ENCODE measurements at regions not wholly inside any gene's neighbourhood (a gene's known extent, or its start where the extent isn't known, plus 50 kb on each side); places are given as distances from the start of the nearest gene placed in this dataset.

DNA sequence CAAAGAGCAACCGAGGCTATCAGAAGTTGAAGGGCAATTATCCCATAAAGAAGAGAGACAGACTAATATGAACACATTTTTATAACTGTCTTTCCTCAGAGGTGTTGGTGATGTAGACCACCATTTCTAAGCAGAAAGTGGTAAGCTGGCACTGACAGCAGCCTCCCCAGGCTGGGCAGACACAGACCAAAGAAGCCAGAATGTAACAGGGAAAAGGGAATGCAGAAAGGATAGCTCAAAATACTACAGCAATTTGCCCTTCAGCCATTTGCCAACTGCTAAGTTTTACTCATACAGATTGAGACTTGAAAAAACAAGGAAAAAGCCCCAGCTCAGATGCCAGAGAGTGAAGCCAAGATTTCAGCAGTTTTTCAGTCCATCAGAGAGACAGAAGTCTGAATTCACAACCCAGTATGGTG, 73.5 kb upstream of the ABI3BP start:
- TF ChIP-seq, protein P1, sequence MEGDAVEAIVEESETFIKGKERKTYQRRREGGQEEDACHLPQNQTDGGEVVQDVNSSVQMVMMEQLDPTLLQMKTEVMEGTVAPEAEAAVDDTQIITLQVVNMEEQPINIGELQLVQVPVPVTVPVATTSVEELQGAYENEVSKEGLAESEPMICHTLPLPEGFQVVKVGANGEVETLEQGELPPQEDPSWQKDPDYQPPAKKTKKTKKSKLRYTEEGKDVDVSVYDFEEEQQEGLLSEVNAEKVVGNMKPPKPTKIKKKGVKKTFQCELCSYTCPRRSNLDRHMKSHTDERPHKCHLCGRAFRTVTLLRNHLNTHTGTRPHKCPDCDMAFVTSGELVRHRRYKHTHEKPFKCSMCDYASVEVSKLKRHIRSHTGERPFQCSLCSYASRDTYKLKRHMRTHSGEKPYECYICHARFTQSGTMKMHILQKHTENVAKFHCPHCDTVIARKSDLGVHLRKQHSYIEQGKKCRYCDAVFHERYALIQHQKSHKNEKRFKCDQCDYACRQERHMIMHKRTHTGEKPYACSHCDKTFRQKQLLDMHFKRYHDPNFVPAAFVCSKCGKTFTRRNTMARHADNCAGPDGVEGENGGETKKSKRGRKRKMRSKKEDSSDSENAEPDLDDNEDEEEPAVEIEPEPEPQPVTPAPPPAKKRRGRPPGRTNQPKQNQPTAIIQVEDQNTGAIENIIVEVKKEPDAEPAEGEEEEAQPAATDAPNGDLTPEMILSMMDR (IDR thresholded peaks at IDR 0.05) = no peak
- TF ChIP-seq POLR2A (IDR thresholded peaks at IDR 0.05) = no peak

Data from uterus (tissue), 2 donors.